Mesendoderm (in vitro differentiated cells): ENCODE measurements at regions not wholly inside any gene's neighbourhood (a gene's known extent, or its start where the extent isn't known, plus 50 kb on each side); places are given as distances from the start of the nearest gene placed in this dataset.

ENCODE experiments used
- DNase-seq: peaks from one replicate; pipeline ENCODE4 v3.0.0; 2013
- H2AK5ac ChIP-seq: 2 replicates; pipeline ENCODE4 v1.6.1; 2013; ENCODE audit warnings: low read length, inconsistent platforms
- H2BK120ac ChIP-seq: 2 replicates; pipeline ENCODE4 v1.6.1; 2013; ENCODE audit warnings: low read depth, mild to moderate bottlenecking, low read length, moderate library complexity, mixed read lengths
- H2BK15ac ChIP-seq: replicated peaks from 2 replicates; pipeline ENCODE4 v1.6.1; 2013; ENCODE audit warnings: low read depth, mild to moderate bottlenecking, moderate library complexity
- H2BK5ac ChIP-seq: 2 replicates; pipeline ENCODE4 v1.6.1; 2013; ENCODE audit warnings: low read length, inconsistent platforms
- H3K18ac ChIP-seq: 2 replicates; pipeline ENCODE4 v1.6.1; 2013; ENCODE audit warnings: mild to moderate bottlenecking, low read length, mixed read lengths
- H3K23ac ChIP-seq: one replicate; pipeline ENCODE4 v1.6.1; 2013; ENCODE audit warnings: low read length
- H3K27ac ChIP-seq: 2 replicates; pipeline ENCODE4 v1.5.1; 2013; ENCODE audit warnings: low read depth, mild to moderate bottlenecking, inconsistent platforms, low read length, moderate library complexity
- H3K27me3 ChIP-seq: 2 replicates; pipeline ENCODE4 v1.6.1; 2013; ENCODE audit warnings: low read length, control low read depth, mild to moderate bottlenecking, inconsistent platforms; ENCODE audit not compliant: insufficient read depth, poor library complexity
- H3K36me3 ChIP-seq: 2 replicates; pipeline ENCODE4 v1.6.1; 2013; ENCODE audit warnings: low read length, inconsistent platforms; ENCODE audit not compliant: control insufficient read depth, insufficient read depth
- H3K4ac ChIP-seq: one replicate; pipeline ENCODE4 v1.6.1; 2013; ENCODE audit warnings: low read depth, mild to moderate bottlenecking, low read length, moderate library complexity
- H3K4me1 ChIP-seq: 2 replicates; pipeline ENCODE4 v1.6.1; 2013; ENCODE audit warnings: low read depth, low read length, inconsistent platforms; ENCODE audit not compliant: control insufficient read depth
- H3K4me2 ChIP-seq: 2 replicates; pipeline ENCODE4 v1.6.1; 2013; ENCODE audit warnings: low read length
- H3K4me3 ChIP-seq: 2 replicates; pipeline ENCODE4 v1.5.1; 2013; ENCODE audit warnings: mild to moderate bottlenecking, low read length
- H3K56ac ChIP-seq: one replicate; pipeline ENCODE4 v1.6.1; 2013; ENCODE audit warnings: low read length
- H3K79me1 ChIP-seq: 2 replicates; pipeline ENCODE4 v1.6.1; 2013; ENCODE audit warnings: low read length, inconsistent platforms
- H3K79me2 ChIP-seq: 2 replicates; pipeline ENCODE4 v1.6.1; 2013; ENCODE audit warnings: mild to moderate bottlenecking, low read length; ENCODE audit not compliant: control insufficient read depth, insufficient read depth
- H3K9ac ChIP-seq: 2 replicates; pipeline ENCODE4 v1.6.1; 2013; ENCODE audit warnings: low read length, inconsistent platforms
- H4K5ac ChIP-seq: one replicate; pipeline ENCODE4 v1.6.1; 2013; ENCODE audit warnings: low read length
- H4K8ac ChIP-seq: one replicate; pipeline ENCODE4 v1.6.1; 2013; ENCODE audit warnings: low read depth, mild to moderate bottlenecking, control low read depth, low read length, moderate library complexity
- whole genome bisulfite sequencing: extraction: QIAGEN DNeasy Blood & Tissue Kit; methylation state at CpG from one replicate; pipeline ENCODE4 v1.1.7; 2013; ENCODE audit warnings: low lambda C conversion rate, missing lambda C conversion rate; ENCODE audit not compliant: insufficient coverage; ENCODE audit errors: extremely low coverage; 5-methylcytosine and 5-hydroxymethylcytosine counted together

DNA sequence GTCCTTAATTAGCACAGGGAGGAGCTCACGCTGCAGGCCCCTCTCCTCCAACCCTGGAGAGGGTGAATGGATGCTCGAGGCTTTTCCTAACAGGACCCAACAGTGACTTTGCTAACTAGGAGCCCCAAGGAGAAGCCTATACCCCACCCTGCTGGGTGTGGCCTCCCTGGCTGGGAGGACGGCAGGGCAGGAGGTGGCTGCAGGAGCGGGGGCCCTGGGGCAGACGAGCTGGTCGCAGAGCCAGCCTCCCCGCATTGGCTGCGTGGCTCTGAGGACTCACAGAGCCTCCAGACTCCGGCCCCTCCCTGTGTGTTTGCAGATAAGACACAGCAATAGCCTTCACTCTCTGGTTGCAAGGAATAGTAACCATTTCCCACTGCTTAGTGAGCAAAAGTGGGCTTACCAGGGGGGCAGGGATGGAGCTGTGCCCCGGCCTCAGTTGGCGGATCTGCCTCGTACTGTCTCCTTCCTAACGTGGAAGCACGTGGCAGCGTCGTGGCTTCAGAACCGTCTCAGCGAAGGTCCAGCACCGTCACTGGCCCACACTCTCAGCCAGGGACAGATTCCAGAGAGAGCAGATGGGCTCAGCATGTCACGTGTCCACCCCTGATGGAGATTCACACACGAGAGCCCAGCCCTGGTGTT lies 1087.5 kb downstream of the BRD1 start:
- Histone ChIP-seq H3K18ac (no peak overlapping the region), H3K27me3 (no peaks in the 10 kb centered on the region), H2BK5ac (no peak overlapping the region), H3K79me1 (no peaks in the 10 kb centered on the region), H2BK120ac (no peak overlapping the region), H3K27ac (no peak overlapping the region), H3K4ac (no peak overlapping the region), H3K36me3 (no peaks in the 10 kb centered on the region), H3K23ac (no peak overlapping the region), H3K4me3 (no peak overlapping the region), H3K9ac (no peak overlapping the region), H3K79me2 (no peaks in the 10 kb centered on the region), H4K8ac (no peak overlapping the region), H3K4me1 (no peaks in the 10 kb centered on the region), H2BK15ac (no peak overlapping the region), H2AK5ac (no peak overlapping the region), H3K56ac (no peak overlapping the region), H4K5ac (no peak overlapping the region), H3K4me2 (no peak overlapping the region)
- DNase-seq, result no peak
- WGBS, result no CpG with 5 or more reads among the region's 21 CpGs

DNA sequence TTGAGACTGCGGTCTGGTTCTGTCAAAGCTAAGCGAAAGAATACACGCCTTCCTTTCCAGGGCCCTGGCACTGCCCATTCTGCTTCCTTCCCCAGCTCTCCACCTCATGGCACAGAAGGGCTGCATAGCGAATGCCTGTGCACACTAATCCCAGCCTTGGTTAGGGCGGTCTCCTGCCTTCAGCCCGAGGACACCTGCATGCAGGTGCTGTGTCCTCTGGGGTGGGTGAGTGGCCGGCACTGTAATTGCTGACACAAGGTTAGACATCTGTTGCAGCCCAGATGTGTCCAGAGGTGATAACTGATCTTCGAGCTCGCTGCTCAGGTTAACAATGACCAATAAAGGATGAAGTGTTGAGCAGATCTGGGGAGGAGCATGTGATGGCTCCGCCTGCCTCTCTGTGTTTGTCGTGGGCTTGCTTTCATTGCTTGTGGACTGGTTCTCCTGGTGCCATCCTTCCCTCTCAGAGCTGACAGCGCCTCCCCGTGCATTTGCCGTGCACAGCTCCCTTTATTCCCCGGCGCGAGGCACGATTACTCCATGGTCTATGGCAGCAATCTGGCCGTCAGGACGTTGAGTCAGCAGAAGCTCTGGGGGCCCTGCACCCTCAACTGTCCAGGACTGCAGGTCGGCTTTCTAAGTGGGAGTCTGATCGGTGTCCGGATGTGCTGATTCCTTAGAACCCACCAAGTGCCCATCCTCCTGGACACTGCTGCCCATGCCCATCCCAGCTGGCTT lies 1088.2 kb downstream of the BRD1 start:
- no peak for DNase-seq
- no CpG with 5 or more reads among the region's 23 CpGs for WGBS
- no peak overlapping the region for H3K27ac ChIP-seq

DNA sequence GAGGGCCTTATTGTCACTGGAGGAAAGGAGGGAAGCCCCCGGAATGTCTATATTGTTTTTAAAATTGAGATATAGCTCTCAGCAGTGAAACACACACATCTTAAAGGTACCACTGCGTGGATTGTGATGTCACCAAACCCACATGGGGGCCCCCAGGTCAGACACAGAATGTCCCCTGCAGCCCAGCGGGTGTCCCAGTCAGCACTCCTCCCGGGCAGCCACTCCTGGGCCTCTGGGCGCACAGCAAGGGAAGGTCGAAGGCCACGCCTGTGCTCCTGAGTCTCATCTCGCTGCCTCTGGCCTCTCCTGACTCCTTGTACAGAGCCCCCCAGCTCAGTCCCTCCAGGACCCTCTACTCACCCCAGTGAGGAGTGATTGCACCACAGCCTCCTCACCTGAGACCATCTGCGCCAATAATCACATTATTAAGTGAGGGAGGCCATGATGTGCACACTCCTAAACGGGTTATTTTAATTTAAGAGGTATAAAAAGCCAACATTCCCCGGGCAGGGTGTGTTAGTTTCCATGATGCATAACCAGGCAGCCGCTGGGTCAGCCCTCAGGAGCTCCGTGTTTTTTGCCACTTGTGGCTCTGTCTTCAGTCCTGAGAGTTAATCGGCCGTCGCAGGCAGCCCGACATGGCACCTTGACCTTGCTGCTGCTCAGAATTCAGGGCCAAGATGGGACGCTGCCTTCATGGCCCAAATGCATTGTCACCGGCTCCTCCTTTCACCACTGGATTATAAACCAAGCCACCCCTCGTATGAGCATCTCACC lies 1089.3 kb downstream of the BRD1 start:
- Histone ChIP-seq H3K27me3 (no peaks in the 10 kb centered on the region), H3K27ac (no peak overlapping the region), H2AK5ac (no peak overlapping the region), H3K4me3 (no peak overlapping the region), H2BK5ac (no peak overlapping the region), H4K8ac (no peak overlapping the region), H3K4me2 (no peak overlapping the region), H3K4ac (no peak overlapping the region), H4K5ac (no peak overlapping the region), H3K23ac (no peak overlapping the region), H3K9ac (no peak overlapping the region), H3K4me1 (no peaks in the 10 kb centered on the region), H3K36me3 (no peaks in the 10 kb centered on the region), H3K79me1 (no peaks in the 10 kb centered on the region), H2BK15ac (no peak overlapping the region), H3K18ac (no peak overlapping the region), H3K56ac (no peak overlapping the region), H2BK120ac (no peak overlapping the region), H3K79me2 (no peaks in the 10 kb centered on the region)
- WGBS, result no CpG with 5 or more reads among the region's 20 CpGs
- DNase-seq, result no peak

More for the DNA sequence above, 1088.2 kb downstream of the BRD1 start:
- H3K18ac ChIP-seq, result no peak overlapping the region
- no peaks in the 10 kb centered on the region for H3K79me2 ChIP-seq
- H2BK15ac ChIP-seq, result no peak overlapping the region
- H3K4me2 ChIP-seq, result no peak overlapping the region
- H3K23ac ChIP-seq, result no peak overlapping the region
- no peaks in the 10 kb centered on the region for H3K79me1 ChIP-seq
- H4K8ac ChIP-seq, result no peak overlapping the region
- H3K27me3 ChIP-seq, result no peaks in the 10 kb centered on the region
- no peak overlapping the region for H2BK5ac ChIP-seq
- no peak overlapping the region for H2AK5ac ChIP-seq
- no peak overlapping the region for H3K56ac ChIP-seq
- no peaks in the 10 kb centered on the region for H3K36me3 ChIP-seq
- no peak overlapping the region for H3K4ac ChIP-seq
- no peak overlapping the region for H4K5ac ChIP-seq
- H3K4me1 ChIP-seq, result no peaks in the 10 kb centered on the region
- H3K4me3 ChIP-seq, result no peak overlapping the region
- H2BK120ac ChIP-seq, result no peak overlapping the region
- H3K9ac ChIP-seq, result no peak overlapping the region

DNA sequence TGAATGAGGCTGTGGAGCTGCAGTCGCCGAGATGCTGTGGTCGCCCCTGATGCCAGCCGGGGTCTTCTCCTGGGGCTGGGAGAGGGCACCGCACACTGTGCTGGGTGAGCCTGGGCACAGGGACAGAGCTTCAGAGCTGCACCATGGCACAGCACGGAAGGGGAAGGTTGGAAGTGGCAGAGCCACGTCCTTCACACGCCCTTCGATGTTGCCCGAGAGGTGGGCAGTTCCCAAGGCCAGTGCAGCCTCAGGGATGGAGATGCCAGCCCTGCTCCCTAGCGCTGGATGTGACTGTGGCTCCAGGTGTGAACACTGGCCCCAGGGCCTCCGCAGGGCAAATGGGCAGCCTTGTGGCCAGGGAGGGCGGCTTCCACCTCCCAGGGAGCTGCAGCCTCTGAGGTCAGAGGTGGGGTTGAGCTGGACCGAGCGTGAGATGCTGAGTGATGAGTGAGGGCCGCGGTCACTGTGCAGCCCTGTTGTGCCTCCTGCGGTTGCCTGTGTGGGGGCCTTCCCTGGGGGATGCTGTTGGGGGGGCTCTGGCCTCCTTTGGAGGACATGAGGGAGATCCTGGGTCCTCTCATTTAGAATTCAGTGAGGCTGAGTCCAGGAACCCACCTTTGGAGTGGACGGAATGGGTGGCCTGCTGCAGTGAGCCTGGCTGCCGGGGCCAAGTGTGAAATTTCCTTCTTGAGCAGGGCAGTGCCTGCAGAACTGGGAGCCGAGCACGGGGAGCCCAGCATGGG lies 1090.0 kb downstream of the BRD1 start:
- no peak overlapping the region for H3K18ac ChIP-seq
- no peak overlapping the region for H3K4me2 ChIP-seq
- no peaks in the 10 kb centered on the region for H3K79me2 ChIP-seq
- no peak overlapping the region for H2BK15ac ChIP-seq
- no peak overlapping the region for H4K8ac ChIP-seq
- no peaks in the 10 kb centered on the region for H3K27me3 ChIP-seq
- no peak overlapping the region for H2BK5ac ChIP-seq
- no peak overlapping the region for H3K4ac ChIP-seq
- H3K27ac ChIP-seq, result no peak overlapping the region
- no peaks in the 10 kb centered on the region for H3K4me1 ChIP-seq
- no peak overlapping the region for H3K56ac ChIP-seq
- no peak overlapping the region for H3K9ac ChIP-seq
- no peaks in the 10 kb centered on the region for H3K36me3 ChIP-seq
- H3K4me3 ChIP-seq, result no peak overlapping the region
- H4K5ac ChIP-seq, result no peak overlapping the region
- no peak overlapping the region for H2AK5ac ChIP-seq
- H3K79me1 ChIP-seq, result no peaks in the 10 kb centered on the region
- no peak for DNase-seq
- WGBS, result no CpG with 5 or more reads among the region's 22 CpGs
- no peak overlapping the region for H3K23ac ChIP-seq
- no peak overlapping the region for H2BK120ac ChIP-seq

DNA sequence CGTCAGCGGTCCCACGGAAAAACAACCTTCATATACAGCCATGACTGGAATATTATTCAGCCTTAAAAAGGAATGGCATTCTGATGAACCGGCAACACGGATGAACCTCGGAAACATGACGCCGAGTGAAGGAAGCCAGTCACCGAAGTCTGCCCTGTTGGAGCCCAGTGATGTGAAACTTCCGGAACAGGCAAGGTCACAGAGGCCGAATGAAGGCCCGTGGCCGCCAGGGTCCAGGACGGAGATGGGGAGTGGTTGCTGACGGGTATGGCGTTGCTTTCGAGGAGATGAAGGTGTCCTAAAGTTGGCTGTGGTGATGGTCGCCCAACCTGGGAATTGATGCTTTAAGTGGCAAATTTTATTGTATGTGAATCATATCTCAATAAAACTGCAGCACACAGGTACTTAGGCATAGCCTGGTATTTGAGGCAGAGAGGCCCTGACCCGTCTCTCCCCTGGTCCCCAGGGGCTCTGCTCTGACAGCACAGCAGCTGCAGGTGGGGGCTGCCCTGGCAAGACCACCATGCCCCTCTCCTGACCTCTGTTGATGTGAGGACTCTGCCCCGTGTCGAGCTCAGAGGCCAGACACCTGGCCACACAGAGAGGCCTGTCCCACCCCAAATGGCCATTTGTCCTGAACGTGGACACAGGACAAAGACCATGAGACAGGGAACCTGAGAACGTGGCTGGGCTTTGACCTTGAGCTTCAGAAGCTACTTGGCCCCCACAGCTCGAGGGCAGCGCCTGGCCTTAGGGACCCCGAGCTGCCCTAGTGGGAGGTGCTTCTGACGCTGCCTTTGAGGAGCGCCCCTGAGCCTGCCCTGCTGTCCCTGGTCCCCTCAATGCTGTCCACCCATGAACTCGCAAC lies 1090.8 kb downstream of the BRD1 start:
- H2BK15ac ChIP-seq, result no peak overlapping the region
- H3K79me2 ChIP-seq, result no peaks in the 10 kb centered on the region
- no peak for DNase-seq
- H3K56ac ChIP-seq, result no peak overlapping the region
- no peak overlapping the region for H3K18ac ChIP-seq
- H3K9ac ChIP-seq, result no peak overlapping the region
- no peak overlapping the region for H3K27ac ChIP-seq
- H3K36me3 ChIP-seq, result no peaks in the 10 kb centered on the region
- H3K4me3 ChIP-seq, result no peak overlapping the region
- H3K27me3 ChIP-seq, result no peaks in the 10 kb centered on the region
- no peak overlapping the region for H3K4ac ChIP-seq
- H3K4me1 ChIP-seq, result no peaks in the 10 kb centered on the region
- no peak overlapping the region for H2BK120ac ChIP-seq
- H2AK5ac ChIP-seq, result no peak overlapping the region
- WGBS, result no CpG with 5 or more reads among the region's 29 CpGs
- no peak overlapping the region for H4K8ac ChIP-seq
- no peak overlapping the region for H2BK5ac ChIP-seq
- H3K23ac ChIP-seq, result no peak overlapping the region
- no peaks in the 10 kb centered on the region for H3K79me1 ChIP-seq
- H4K5ac ChIP-seq, result no peak overlapping the region
- no peak overlapping the region for H3K4me2 ChIP-seq
